Spleen (tissue), 7 donors: ENCODE measurements at regions not wholly inside any gene's neighbourhood (a gene's known extent, or its start where the extent isn't known, plus 50 kb on each side); places are given as distances from the start of the nearest gene placed in this dataset.

Experiments
- POLR2A ChIP-seq, 3 donors: fragments of 450-650 bp; IDR thresholded peaks; one replicate each; pipeline ENCODE4 v1.5.1; 2017; ENCODE audit warnings: antibody characterized with exemption in 3 of 3, mild to moderate bottlenecking in 1 of 3
- POLR2AphosphoS5 ChIP-seq, 3 donors: sonication (generic); formaldehyde crosslinking; IDR thresholded peaks; one replicate each; pipeline ENCODE4 v1.5.1; 2017; ENCODE audit warnings: antibody characterized with exemption in 3 of 3
- TF ChIP-seq, protein P1 (sequence below), 11 experiments: fragments of 200-600 bp in 7 of 11; fragments of 450-650 bp in 4 of 11; sonication (generic) in 4 of 11; IDR thresholded peaks in 8 of 11; conservative IDR thresholded peaks in 3 of 11; 1 replicate in 7 of 11; 2 replicates in 4 of 11; pipeline versions ENCODE4 v1.4.0 to v1.8.0; 2016 to 2021; ENCODE audit warnings: antibody characterized with exemption in 11 of 11, inconsistent platforms in 4 of 11, mild to moderate bottlenecking in 1 of 11
- donor health status: DM: no; HTN: no; CAD: no; lungs with moderate emphysema.
- donor health status: DM: no; HTN: no; CAD: no.
- donor health status: DM: no; HTN: no; CAD: no.

- TF ChIP-seq POLR2AphosphoS5 (IDR thresholded peaks at IDR 0.05) (no peak), POLR2A (IDR thresholded peaks at IDR 0.05) (no peak)
- TF ChIP-seq, protein P1, sequence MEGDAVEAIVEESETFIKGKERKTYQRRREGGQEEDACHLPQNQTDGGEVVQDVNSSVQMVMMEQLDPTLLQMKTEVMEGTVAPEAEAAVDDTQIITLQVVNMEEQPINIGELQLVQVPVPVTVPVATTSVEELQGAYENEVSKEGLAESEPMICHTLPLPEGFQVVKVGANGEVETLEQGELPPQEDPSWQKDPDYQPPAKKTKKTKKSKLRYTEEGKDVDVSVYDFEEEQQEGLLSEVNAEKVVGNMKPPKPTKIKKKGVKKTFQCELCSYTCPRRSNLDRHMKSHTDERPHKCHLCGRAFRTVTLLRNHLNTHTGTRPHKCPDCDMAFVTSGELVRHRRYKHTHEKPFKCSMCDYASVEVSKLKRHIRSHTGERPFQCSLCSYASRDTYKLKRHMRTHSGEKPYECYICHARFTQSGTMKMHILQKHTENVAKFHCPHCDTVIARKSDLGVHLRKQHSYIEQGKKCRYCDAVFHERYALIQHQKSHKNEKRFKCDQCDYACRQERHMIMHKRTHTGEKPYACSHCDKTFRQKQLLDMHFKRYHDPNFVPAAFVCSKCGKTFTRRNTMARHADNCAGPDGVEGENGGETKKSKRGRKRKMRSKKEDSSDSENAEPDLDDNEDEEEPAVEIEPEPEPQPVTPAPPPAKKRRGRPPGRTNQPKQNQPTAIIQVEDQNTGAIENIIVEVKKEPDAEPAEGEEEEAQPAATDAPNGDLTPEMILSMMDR (IDR thresholded peaks at IDR 0.05 in 8 of 11, conservative IDR thresholded peaks at IDR 0.05 in 3 of 11): no peak
Observed at GRCh38 chr7:56483153-56483552, 366.9 kb upstream of the NUPR2 start.
